ENCODE measurements at regions not wholly inside any gene's neighbourhood (a gene's known extent, or its start where the extent isn't known, plus 50 kb on each side); places are given as distances from the start of the nearest gene placed in this dataset.

DNA sequence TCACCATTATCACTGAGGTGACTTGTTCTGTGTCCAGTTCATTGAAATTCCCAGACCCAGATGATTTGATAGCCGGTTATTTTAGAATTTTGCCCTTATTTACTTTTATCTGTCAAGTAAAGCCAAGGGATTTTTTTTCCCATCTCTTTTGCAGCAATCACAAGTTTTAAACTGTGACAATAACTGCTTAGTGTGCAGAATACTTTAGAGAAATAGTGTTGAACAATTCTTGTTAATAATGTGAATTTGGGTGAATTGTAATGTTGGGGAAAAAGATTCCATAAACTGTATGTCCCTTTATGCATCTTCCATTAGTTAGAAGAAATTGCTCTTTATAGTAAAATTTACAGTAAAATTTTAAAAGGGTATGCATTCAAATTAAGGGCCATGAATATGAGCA is 79.5 kb downstream of the SLITRK6 start:
- H3K4me3 ChIP-seq = no peak overlapping the region
- no peak for TF ChIP-seq POLR2A (IDR thresholded peaks at IDR 0.05)
- no peak for TF ChIP-seq CTCF (IDR thresholded peaks at IDR 0.05)
- WGBS, 4 donors = 89 to 94% (median 90%) methylated on average over 1 of the region's 1 CpG
- intact Hi-C loops (cut with DNase I) = no loop called here
- H3K4me1 ChIP-seq (replicated peaks in 1 of 2) = no peaks in the 10 kb centered on the region
- H3K27me3 ChIP-seq = no peaks in the 10 kb centered on the region
- H3K36me3 ChIP-seq (replicated peaks in 1 of 2) = no peaks in the 10 kb centered on the region
- no peaks in the 10 kb centered on the region for H3K9me3 ChIP-seq (replicated peaks in 1 of 3)
- no peak for DNase-seq
- no peak overlapping the region for H3K27ac ChIP-seq

DNA sequence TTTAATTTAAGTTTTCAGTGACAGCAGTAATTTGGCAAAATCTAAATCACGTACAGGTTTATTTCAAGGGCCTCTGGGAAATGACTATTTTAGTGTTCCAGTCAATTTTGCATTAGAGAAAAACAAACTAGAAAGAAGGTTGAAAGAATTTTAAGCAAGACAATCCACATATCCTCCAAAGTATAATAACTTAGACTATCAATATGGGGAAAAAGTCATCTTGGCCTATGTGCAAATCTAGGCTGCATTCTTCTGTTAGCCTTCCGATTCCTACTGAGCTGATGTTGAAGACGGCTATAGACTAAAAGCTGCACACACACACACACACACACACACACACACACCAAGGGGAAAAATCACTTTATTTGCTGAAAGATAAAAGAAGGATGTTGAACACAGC is 81.3 kb downstream of the SLITRK6 start:
- intact Hi-C loops (cut with DNase I) = no loop called here
- Histone ChIP-seq H3K4me3 (no peak overlapping the region), H3K27ac (no peak overlapping the region), H3K27me3 (no peaks in the 10 kb centered on the region), H3K4me1 (replicated peaks in 1 of 2) (no peaks in the 10 kb centered on the region), H3K36me3 (replicated peaks in 1 of 2) (no peaks in the 10 kb centered on the region), H3K9me3 (replicated peaks in 1 of 3) (no peaks in the 10 kb centered on the region)
- no peak for DNase-seq
- 73 to 90% (median 82%) methylated on average over 3 of the region's 3 CpGs for WGBS, 4 donors
- TF ChIP-seq CTCF (IDR thresholded peaks at IDR 0.05) (no peak), POLR2A (IDR thresholded peaks at IDR 0.05) (no peak)

GRCh38 chr13:85710545-85710944 is 88.7 kb downstream of the SLITRK6 start:
- Histone ChIP-seq H3K4me3 (no peak overlapping the region), H3K27me3 (no peaks in the 10 kb centered on the region), H3K9me3 (replicated peaks in 1 of 3) (no peaks in the 10 kb centered on the region), H3K4me1 (replicated peaks in 1 of 2) (no peaks in the 10 kb centered on the region), H3K27ac (no peak overlapping the region), H3K36me3 (replicated peaks in 1 of 2) (no peaks in the 10 kb centered on the region)
- intact Hi-C loops (cut with DNase I) = no loop called here
- 95 to 98% (median 97%) methylated on average over 4 of the region's 4 CpGs for WGBS, 4 donors
- no peak for TF ChIP-seq CTCF (IDR thresholded peaks at IDR 0.05)
- no peak for TF ChIP-seq POLR2A (IDR thresholded peaks at IDR 0.05)
- DNase-seq = no peak

DNA sequence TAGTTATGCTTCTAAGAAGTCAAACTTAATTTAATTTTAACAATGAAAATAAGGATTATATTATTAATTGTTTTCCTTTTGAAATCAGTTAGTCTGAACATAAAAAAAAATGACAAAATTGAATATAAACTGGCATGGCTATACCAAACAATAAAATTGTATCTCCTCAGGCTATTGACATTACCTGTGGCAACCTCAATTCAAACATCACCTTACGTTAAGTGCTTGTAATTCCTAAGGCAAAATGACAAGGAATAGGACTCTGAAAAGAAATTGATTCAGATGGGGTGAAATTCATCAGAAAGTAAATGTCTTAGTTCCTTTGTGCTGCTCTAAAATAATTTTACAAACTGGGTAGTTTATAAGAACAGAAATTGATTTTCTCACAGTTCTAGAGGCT is 89.5 kb downstream of the SLITRK6 start:
- no peak for DNase-seq
- Histone ChIP-seq H3K4me3 (no peak overlapping the region), H3K36me3 (replicated peaks in 1 of 2) (no peaks in the 10 kb centered on the region), H3K27me3 (no peaks in the 10 kb centered on the region), H3K4me1 (replicated peaks in 1 of 2) (no peaks in the 10 kb centered on the region), H3K9me3 (replicated peaks in 1 of 3) (no peaks in the 10 kb centered on the region), H3K27ac (no peak overlapping the region)
- intact Hi-C loops (cut with DNase I) = no loop called here
- WGBS, 4 donors = 79 to 87% (median 81%) methylated on average over 1 of the region's 1 CpG
- no peak for TF ChIP-seq POLR2A (IDR thresholded peaks at IDR 0.05)

DNA sequence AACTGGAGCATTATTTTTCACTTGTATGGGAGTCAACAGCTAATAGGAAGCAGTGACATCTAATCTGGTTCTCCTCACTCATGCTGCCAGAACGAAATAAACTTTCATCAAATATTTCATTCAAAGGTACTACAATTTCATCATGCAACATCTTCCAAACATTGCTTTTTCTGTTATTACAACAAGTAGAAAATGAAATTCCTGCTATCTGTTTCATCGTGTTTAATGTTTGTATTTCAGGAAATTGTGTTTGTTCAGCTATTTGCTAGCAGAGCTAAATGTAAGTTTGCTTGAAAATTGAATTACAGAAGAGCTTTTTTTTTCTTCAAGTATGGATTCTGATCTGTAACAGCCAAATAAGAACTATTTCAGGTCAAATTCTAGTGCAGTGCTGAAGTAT is 90.1 kb downstream of the SLITRK6 start:
- WGBS, 4 donors = 48 to 60% (median 58%) methylated on average over 2 of the region's 2 CpGs
- Histone ChIP-seq H3K27me3 (no peaks in the 10 kb centered on the region), H3K9me3 (replicated peaks in 1 of 3) (no peaks in the 10 kb centered on the region), H3K4me3 (no peak overlapping the region), H3K4me1 (replicated peaks in 1 of 2) (no peaks in the 10 kb centered on the region), H3K27ac (no peak overlapping the region), H3K36me3 (replicated peaks in 1 of 2) (no peaks in the 10 kb centered on the region)
- TF ChIP-seq POLR2A (IDR thresholded peaks at IDR 0.05) = no peak
- no peak for TF ChIP-seq CTCF (IDR thresholded peaks at IDR 0.05)
- no peak for DNase-seq
- intact Hi-C loops (cut with DNase I) = no loop called here

Data from adrenal gland (tissue), 9 donors.